Progenitor cell of endocrine pancreas (in vitro differentiated cells): ENCODE measurements at regions not wholly inside any gene's neighbourhood (a gene's known extent, or its start where the extent isn't known, plus 50 kb on each side); places are given as distances from the start of the nearest gene placed in this dataset.
"Not testable (repeated sequence)": the region's sequence is repeated elsewhere in the genome, so short reads cannot be mapped to it uniquely, and the experiment has no call there.

Experiments
- DNase-seq: peaks from one replicate; pipeline ENCODE4 v3.0.0; 2021; ENCODE audit warnings: low spot score; ENCODE audit not compliant: unreplicated experiment
- H3K27ac Mint-ChIP-seq: 2 replicates; pipeline ENCODE4 v1.8.0; 2021; ENCODE audit warnings: mild to moderate bottlenecking, moderate library complexity, mixed read lengths
- H3K27me3 Mint-ChIP-seq: 2 replicates; pipeline ENCODE4 v1.8.0; 2021; ENCODE audit warnings: mixed read lengths
- H3K36me3 Mint-ChIP-seq: 2 replicates; pipeline ENCODE4 v1.8.0; 2022; ENCODE audit warnings: mixed read lengths; ENCODE audit not compliant: insufficient read depth
- H3K4me1 Mint-ChIP-seq: 2 replicates; pipeline ENCODE4 v1.8.0; 2021; ENCODE audit warnings: low read depth, mixed read lengths
- H3K4me3 Mint-ChIP-seq: 2 replicates; pipeline ENCODE4 v1.8.0; 2021; ENCODE audit warnings: low read depth, mild to moderate bottlenecking, moderate library complexity, mixed read lengths
- H3K9me3 Mint-ChIP-seq: 2 replicates; pipeline ENCODE4 v1.8.0; 2021; ENCODE audit warnings: low read depth, mixed read lengths
- CTCF ChIP-seq: fragments of 200-600 bp; sonication (generic); IDR thresholded peaks from one replicate; pipeline ENCODE4 v1.5.0; 2021; ENCODE audit warnings: antibody characterized with exemption, mild to moderate bottlenecking; ENCODE audit not compliant: unreplicated experiment

GRCh38 chr12:58695263-58695662 is 225.0 kb downstream of the LRIG3 start:
- H3K4me3 Mint-ChIP-seq, result no peak overlapping the region
- no peaks in the 10 kb centered on the region for H3K4me1 Mint-ChIP-seq
- peaks cover 8% of the 10 kb centered on the region for H3K36me3 Mint-ChIP-seq
- no peak overlapping the region for H3K27ac Mint-ChIP-seq
- H3K27me3 Mint-ChIP-seq, result no peaks in the 10 kb centered on the region
- TF ChIP-seq CTCF, result no peak
- H3K9me3 Mint-ChIP-seq, result peaks cover 38% of the 10 kb centered on the region
- no peak for DNase-seq

- Mint-ChIP-seq H3K27ac (no peak overlapping the region), H3K27me3 (no peaks in the 10 kb centered on the region), H3K4me3 (no peak overlapping the region), H3K9me3 (peaks cover 26% of the 10 kb centered on the region), H3K4me1 (no peaks in the 10 kb centered on the region), H3K36me3 (no peaks in the 10 kb centered on the region)
- no peak for TF ChIP-seq CTCF
- no peak for DNase-seq
Measured at GRCh38 chr12:58701536-58701935, 218.8 kb downstream of the LRIG3 start.

- Mint-ChIP-seq H3K27me3 (no peaks in the 10 kb centered on the region), H3K27ac (no peak overlapping the region), H3K9me3 (peaks cover 21% of the 10 kb centered on the region), H3K36me3 (peaks cover 2% of the 10 kb centered on the region), H3K4me3 (no peak overlapping the region), H3K4me1 (no peaks in the 10 kb centered on the region)
- TF ChIP-seq CTCF, result no peak
- DNase-seq, result no peak
Measured at GRCh38 chr12:58703866-58704265, 216.4 kb downstream of the LRIG3 start.

GRCh38 chr12:58704770-58705169 is 215.5 kb downstream of the LRIG3 start:
- not testable (repeated sequence) for H3K36me3 Mint-ChIP-seq, DNase-seq, H3K4me1 Mint-ChIP-seq, H3K27ac Mint-ChIP-seq, H3K4me3 Mint-ChIP-seq, H3K27me3 Mint-ChIP-seq
- H3K9me3 Mint-ChIP-seq, result peaks cover 24% of the 10 kb centered on the region

- H3K27ac Mint-ChIP-seq, result no peak overlapping the region
- peaks cover 5% of the 10 kb centered on the region for H3K4me1 Mint-ChIP-seq
- no peak for TF ChIP-seq CTCF
- H3K27me3 Mint-ChIP-seq, result no peaks in the 10 kb centered on the region
- peaks cover 7% of the 10 kb centered on the region for H3K36me3 Mint-ChIP-seq
- no peak overlapping the region for H3K4me3 Mint-ChIP-seq
- DNase-seq, result no peak
- H3K9me3 Mint-ChIP-seq, result peaks cover 43% of the 10 kb centered on the region
Measured at GRCh38 chr12:58710901-58711300, 209.4 kb downstream of the LRIG3 start.

GRCh38 chr12:58711974-58712373 is 208.3 kb downstream of the LRIG3 start:
- Mint-ChIP-seq H3K36me3 (peaks cover 7% of the 10 kb centered on the region), H3K4me3 (no peak overlapping the region), H3K27me3 (no peaks in the 10 kb centered on the region), H3K4me1 (peaks cover 5% of the 10 kb centered on the region), H3K9me3 (peaks cover 36% of the 10 kb centered on the region), H3K27ac (no peak overlapping the region)
- TF ChIP-seq CTCF, result no peak
- DNase-seq, result no peak
